ENCODE measurements at regions not wholly inside any gene's neighbourhood (a gene's known extent, or its start where the extent isn't known, plus 50 kb on each side); places are given as distances from the start of the nearest gene placed in this dataset.

DNA sequence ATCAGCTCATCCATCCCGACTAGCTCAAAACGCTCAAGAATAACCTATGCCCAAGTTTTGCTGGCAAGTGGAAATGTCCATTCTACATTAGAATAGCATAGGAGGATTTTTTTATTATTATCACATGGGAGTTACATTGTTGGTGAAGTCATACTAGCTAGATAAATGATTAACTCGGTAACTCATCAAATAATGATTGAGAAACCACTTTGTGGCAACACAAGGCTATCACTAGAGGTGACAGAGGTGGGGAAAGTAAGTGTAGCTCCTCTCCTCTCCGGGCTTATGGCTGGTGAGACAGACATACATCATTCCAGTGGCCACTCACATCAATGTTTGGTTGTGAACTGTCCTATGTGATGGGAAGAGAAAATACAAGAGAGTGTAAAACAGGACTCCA, 161.6 kb downstream of the ZIC5 start:
- Mint-ChIP-seq H3K36me3 (peaks cover 11% of the 10 kb centered on the region), H3K27ac (no peak overlapping the region), H3K4me1 (no peaks in the 10 kb centered on the region), H3K27me3 (no peaks in the 10 kb centered on the region), H3K9me3 (no peaks in the 10 kb centered on the region), H3K4me3 (no peak overlapping the region)
- no peak for DNase-seq (ENCODE audit: low spot score in 2 of 2)
- ATAC-seq (ENCODE audit: low read depth), result no peak

DNA sequence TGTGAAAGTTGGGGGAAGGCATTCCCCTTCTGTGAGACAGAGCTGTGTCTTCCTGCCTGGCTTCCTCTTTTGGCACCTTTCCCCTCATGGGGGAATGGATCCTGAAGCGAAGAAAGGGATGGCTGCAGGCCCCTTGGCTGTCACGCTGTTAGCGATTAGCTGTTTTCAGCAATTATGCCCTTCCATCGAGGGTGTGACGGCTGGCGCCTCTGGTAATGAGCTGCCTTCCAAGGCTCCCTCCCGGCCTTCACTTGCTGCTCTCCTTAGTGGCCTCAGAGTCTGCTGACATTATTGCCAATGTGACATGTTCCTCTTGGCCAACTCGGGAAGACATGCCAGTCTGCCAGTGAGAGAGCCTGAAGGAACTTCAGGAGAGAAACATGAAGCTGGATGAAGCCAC, 162.1 kb downstream of the ZIC5 start:
- Mint-ChIP-seq H3K9me3 (no peaks in the 10 kb centered on the region), H3K27ac (no peak overlapping the region), H3K4me3 (no peak overlapping the region), H3K27me3 (no peaks in the 10 kb centered on the region), H3K36me3 (peaks cover 15% of the 10 kb centered on the region), H3K4me1 (no peaks in the 10 kb centered on the region)
- ATAC-seq (ENCODE audit: low read depth) (no peak), DNase-seq (ENCODE audit: low spot score in 2 of 2) (no peak)

DNA sequence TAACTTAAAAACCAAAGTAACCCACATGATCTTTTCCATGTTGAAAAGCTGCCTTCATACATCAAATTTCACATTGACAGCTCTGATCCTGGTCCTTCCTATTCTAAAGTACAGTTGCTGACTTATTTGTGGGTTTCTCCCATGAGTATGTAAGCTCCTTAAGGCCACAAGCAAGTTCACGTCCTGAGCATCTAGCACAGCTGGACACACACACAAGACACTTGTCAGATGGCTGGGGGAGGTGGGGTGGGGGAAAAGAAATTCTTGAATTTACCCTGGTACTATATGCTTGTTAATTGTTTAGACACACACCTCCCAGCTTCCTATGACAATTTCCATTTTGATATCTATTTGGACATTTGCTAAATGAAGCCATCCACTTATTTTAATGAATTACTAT, 162.8 kb downstream of the ZIC5 start:
- H3K4me3 Mint-ChIP-seq, result no peak overlapping the region
- peaks cover 2% of the 10 kb centered on the region for H3K4me1 Mint-ChIP-seq
- no peaks in the 10 kb centered on the region for H3K27me3 Mint-ChIP-seq
- no peak overlapping the region for H3K27ac Mint-ChIP-seq
- ATAC-seq (ENCODE audit: low read depth) (no peak), DNase-seq (ENCODE audit: low spot score in 2 of 2) (no peak)
- H3K36me3 Mint-ChIP-seq, result peaks cover 15% of the 10 kb centered on the region
- no peaks in the 10 kb centered on the region for H3K9me3 Mint-ChIP-seq

GRCh38 chr13:99806671-99807070, 164.9 kb downstream of the ZIC5 start:
- Mint-ChIP-seq H3K27me3 (no peaks in the 10 kb centered on the region), H3K9me3 (no peaks in the 10 kb centered on the region), H3K36me3 (peaks cover 16% of the 10 kb centered on the region), H3K27ac (no peak overlapping the region), H3K4me3 (no peak overlapping the region), H3K4me1 (peaks cover 2% of the 10 kb centered on the region)
- DNase-seq (ENCODE audit: low spot score in 2 of 2) (no peak), ATAC-seq (ENCODE audit: low read depth) (no peak)

DNA sequence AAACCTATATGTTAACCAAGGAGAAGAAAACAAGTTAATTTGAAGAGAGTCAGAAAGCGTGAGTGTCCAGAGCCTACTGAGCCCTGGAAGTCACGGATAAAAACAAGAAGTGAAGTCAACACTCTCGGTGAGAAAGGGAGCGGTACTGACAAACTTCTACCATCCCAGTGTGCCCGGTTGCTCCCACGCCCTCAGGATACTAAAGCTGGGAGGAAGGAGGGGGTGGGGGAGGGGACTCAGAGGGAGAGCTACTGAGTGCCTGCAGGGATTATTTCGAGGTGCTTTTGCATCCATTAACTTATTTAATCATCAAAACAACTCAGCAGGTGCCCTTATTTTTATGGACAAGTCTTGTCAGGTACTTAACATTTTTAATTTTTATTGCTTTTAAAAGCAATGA, 166.2 kb downstream of the ZIC5 start:
- Mint-ChIP-seq H3K9me3 (no peaks in the 10 kb centered on the region), H3K4me1 (peaks cover 2% of the 10 kb centered on the region), H3K4me3 (no peak overlapping the region), H3K27me3 (no peaks in the 10 kb centered on the region), H3K27ac (no peak overlapping the region), H3K36me3 (peaks cover 16% of the 10 kb centered on the region)
- ATAC-seq (ENCODE audit: low read depth) (no peak), DNase-seq (ENCODE audit: low spot score in 2 of 2) (no peak)

DNA sequence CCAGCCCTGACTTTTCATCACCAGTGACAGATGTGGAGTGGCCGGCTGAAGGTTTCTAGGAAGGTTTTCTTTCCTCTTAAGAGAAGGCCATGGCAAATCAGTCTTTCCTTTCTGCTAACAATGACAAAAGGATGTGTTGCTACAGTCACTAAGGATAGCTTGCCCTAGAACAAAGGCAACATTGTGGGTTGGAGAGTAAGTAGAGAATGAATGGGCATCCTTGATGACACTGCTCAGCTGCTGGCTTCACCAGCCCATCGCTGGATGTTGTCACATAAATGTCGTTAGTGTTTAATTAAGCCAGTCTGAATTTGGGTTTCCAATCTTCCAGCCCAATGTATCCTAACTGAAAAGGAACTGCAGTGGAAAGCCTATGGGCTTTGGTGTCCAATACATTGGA, 168.4 kb downstream of the ZIC5 start:
- ATAC-seq (ENCODE audit: low read depth) (no peak), DNase-seq (ENCODE audit: low spot score in 2 of 2) (no peak)
- Mint-ChIP-seq H3K27me3 (no peaks in the 10 kb centered on the region), H3K36me3 (peaks cover 16% of the 10 kb centered on the region), H3K4me3 (no peak overlapping the region), H3K9me3 (no peaks in the 10 kb centered on the region), H3K27ac (no peak overlapping the region), H3K4me1 (peaks cover 2% of the 10 kb centered on the region)

DNA sequence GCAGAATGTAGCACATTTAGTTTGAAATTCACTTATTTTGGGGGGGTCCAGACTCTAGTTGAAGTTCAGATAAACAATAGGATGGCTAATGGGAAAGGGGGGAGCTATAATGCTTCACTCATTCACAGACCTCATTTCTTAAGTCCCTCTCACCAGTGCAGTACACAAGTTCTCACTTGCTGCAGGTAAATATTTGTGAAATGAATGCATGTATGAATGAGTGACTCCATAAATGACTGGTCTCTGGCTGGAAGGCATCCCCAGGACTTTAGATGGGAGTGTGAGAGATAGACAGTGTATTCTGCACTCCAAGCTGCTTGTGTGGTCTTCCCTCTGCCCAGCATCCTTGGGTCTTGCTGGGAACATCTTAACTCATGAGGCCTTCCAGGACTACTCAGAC, 169.2 kb downstream of the ZIC5 start:
- H3K9me3 Mint-ChIP-seq, result no peaks in the 10 kb centered on the region
- ATAC-seq (ENCODE audit: low read depth) (no peak), DNase-seq (ENCODE audit: low spot score in 2 of 2) (no peak)
- H3K36me3 Mint-ChIP-seq, result peaks cover 15% of the 10 kb centered on the region
- no peak overlapping the region for H3K4me3 Mint-ChIP-seq
- H3K27me3 Mint-ChIP-seq, result no peaks in the 10 kb centered on the region
- H3K27ac Mint-ChIP-seq, result no peak overlapping the region
- H3K4me1 Mint-ChIP-seq, result peaks cover 2% of the 10 kb centered on the region

GRCh38 chr13:99800951-99801350, 170.6 kb downstream of the ZIC5 start:
- H3K9me3 Mint-ChIP-seq, result no peaks in the 10 kb centered on the region
- no peak overlapping the region for H3K27ac Mint-ChIP-seq

DNA sequence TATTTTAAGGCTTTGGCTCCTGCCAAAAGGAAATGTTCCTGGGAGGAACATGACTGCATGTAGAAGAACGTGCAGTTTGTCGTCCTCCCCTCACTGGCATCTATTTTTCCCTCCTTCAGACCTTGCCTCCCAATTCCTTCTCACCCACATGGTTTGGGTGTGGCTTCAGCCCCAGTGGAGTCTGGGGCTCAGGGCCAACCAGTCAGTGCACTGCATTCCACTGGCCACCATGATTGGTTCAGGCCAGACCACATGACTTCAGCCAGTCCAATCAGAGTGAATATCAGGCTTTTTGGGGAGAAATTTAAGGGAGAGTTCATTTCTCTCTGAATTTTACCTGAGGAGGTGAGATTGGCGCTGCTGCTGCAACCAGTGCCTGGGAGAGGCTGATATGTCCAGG, 171.6 kb downstream of the ZIC5 start:
- no peak for ATAC-seq (ENCODE audit: low read depth)
- Mint-ChIP-seq H3K36me3 (peaks cover 14% of the 10 kb centered on the region), H3K9me3 (no peaks in the 10 kb centered on the region), H3K27ac (no peak overlapping the region), H3K4me3 (no peak overlapping the region), H3K4me1 (peaks cover 2% of the 10 kb centered on the region), H3K27me3 (no peaks in the 10 kb centered on the region)
- no peak for DNase-seq (ENCODE audit: low spot score in 2 of 2)

More at GRCh38 chr13:99800951-99801350, 170.6 kb downstream of the ZIC5 start:
- DNase-seq (ENCODE audit: low spot score in 2 of 2) (no peak), ATAC-seq (ENCODE audit: low read depth) (no peak)
- H3K4me1 Mint-ChIP-seq, result peaks cover 2% of the 10 kb centered on the region
- no peaks in the 10 kb centered on the region for H3K27me3 Mint-ChIP-seq
- peaks cover 14% of the 10 kb centered on the region for H3K36me3 Mint-ChIP-seq
- H3K4me3 Mint-ChIP-seq, result no peak overlapping the region

DNA sequence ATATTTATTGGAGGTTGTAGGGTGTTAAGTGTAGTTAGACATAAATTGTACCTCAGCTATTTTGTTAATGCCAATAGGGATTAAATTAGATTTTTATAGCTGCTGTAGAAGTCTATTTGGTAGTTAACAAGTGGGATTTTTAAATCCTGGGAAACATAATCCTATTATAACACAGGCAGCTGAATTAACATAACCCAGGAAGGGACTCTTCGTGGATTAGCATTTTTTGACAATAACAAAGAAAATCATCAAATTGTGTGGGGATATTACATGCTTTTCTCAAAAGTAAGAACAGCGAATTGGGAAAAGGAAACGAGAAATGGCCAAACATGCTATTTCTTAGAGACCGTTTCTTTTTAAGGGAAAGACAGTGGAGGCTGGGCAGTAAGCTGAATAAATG, 172.8 kb downstream of the ZIC5 start:
- ATAC-seq (ENCODE audit: low read depth), result no peak
- Mint-ChIP-seq H3K4me3 (no peak overlapping the region), H3K27ac (no peak overlapping the region), H3K36me3 (peaks cover 6% of the 10 kb centered on the region), H3K9me3 (no peaks in the 10 kb centered on the region), H3K4me1 (no peaks in the 10 kb centered on the region), H3K27me3 (no peaks in the 10 kb centered on the region)
- no peak for DNase-seq (ENCODE audit: low spot score in 2 of 2)

GRCh38 chr13:99797691-99798090, 173.9 kb downstream of the ZIC5 start:
- H3K27ac Mint-ChIP-seq, result no peak overlapping the region
- no peaks in the 10 kb centered on the region for H3K4me1 Mint-ChIP-seq
- H3K27me3 Mint-ChIP-seq, result no peaks in the 10 kb centered on the region
- H3K4me3 Mint-ChIP-seq, result no peak overlapping the region
- DNase-seq (ENCODE audit: low spot score in 2 of 2), result no peak
- no peaks in the 10 kb centered on the region for H3K9me3 Mint-ChIP-seq
- ATAC-seq (ENCODE audit: low read depth), result no peak
- peaks cover 5% of the 10 kb centered on the region for H3K36me3 Mint-ChIP-seq

GRCh38 chr13:99796175-99796819, 175.3 kb downstream of the ZIC5 start:
- Mint-ChIP-seq H3K27ac (no peak overlapping the region), H3K27me3 (no peaks in the 10 kb centered on the region), H3K4me3 (no peak overlapping the region), H3K36me3 (peaks cover 7% of the 10 kb centered on the region), H3K4me1 (no peaks in the 10 kb centered on the region), H3K9me3 (no peaks in the 10 kb centered on the region)
- ATAC-seq (ENCODE audit: low read depth) (no peak), DNase-seq (ENCODE audit: low spot score in 2 of 2) (no peak)

DNA sequence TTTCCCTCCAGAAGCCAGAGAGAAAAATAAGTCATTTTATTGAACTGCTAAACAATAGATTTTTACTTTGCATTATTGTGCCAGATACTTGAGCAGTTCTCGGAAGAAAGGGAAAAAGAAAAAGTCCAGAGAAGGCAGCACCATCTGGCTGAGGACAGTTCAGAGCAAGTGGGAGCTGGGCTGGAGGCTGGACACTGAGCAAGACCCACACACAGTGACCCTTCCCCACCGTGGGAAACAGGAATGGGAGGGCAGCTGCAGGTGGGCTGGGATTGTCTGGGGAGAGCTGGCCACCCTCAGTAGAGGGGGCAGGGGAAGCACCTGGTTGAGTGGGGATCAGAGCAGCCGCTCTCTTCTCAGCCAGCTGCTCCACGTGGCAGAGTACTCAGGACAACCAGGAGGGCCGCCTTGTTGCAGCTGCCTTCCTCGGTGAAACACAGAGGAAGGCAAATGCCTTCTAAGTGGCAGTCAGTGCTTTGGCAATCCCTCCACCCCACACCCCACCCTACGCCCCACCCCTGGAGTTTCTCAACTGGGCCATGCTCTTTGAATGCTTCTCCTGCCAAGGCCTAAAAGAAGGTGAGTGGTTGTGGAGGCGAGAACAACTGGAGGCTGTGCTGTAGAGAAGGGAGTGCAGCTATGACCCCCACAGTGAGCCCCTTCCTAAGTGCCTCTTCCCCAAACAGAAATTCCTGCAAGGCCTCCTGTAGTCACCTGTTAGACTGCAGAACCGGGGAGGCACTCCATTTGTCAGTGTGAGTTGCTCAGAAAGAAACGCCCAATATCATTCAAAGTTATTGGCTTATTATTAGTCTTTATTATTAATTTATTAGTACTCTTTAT, 179.3 kb downstream of the ZIC5 start:
- no peaks in the 10 kb centered on the region for H3K27me3 Mint-ChIP-seq
- no peak overlapping the region for H3K27ac Mint-ChIP-seq
- peaks cover 15% of the 10 kb centered on the region for H3K36me3 Mint-ChIP-seq
- ATAC-seq (ENCODE audit: low read depth) (no peak), DNase-seq (ENCODE audit: low spot score in 2 of 2) (no peak)
- H3K4me1 Mint-ChIP-seq, result no peaks in the 10 kb centered on the region
- no peak overlapping the region for H3K4me3 Mint-ChIP-seq
- no peaks in the 10 kb centered on the region for H3K9me3 Mint-ChIP-seq

GRCh38 chr13:99782669-99783068, 188.9 kb downstream of the ZIC5 start:
- H3K9me3 Mint-ChIP-seq, result peaks cover 6% of the 10 kb centered on the region
- H3K27me3 Mint-ChIP-seq, result no peaks in the 10 kb centered on the region
- H3K36me3 Mint-ChIP-seq, result peaks cover 16% of the 10 kb centered on the region
- H3K4me1 Mint-ChIP-seq, result no peaks in the 10 kb centered on the region
- H3K27ac Mint-ChIP-seq, result no peak overlapping the region
- DNase-seq (ENCODE audit: low spot score in 2 of 2) (no peak), ATAC-seq (ENCODE audit: low read depth) (no peak)
- H3K4me3 Mint-ChIP-seq, result no peak overlapping the region

DNA sequence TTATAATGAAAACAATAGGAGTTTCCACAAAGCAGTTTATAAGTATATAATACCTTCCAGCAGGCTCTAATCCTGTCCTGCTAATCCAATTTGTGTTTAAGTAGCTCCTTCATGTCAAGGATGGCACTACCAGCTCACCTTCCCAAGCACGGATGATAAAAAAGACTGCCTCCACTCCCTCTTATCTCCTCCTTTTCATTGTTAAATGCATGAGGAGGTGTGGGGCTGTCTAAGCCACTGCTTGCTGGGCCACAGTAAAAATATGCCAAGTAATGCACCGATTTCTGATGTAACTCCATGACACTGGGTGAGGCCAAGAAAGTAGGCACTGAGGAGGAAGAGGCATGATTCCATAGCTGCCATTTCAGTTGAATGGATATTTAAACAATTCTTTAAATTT, 193.1 kb downstream of the ZIC5 start:
- no peak overlapping the region for H3K27ac Mint-ChIP-seq
- DNase-seq (ENCODE audit: low spot score in 2 of 2), result no peak
- H3K36me3 Mint-ChIP-seq, result peaks cover 29% of the 10 kb centered on the region
- H3K9me3 Mint-ChIP-seq, result peaks cover 6% of the 10 kb centered on the region
- no peaks in the 10 kb centered on the region for H3K4me1 Mint-ChIP-seq
- H3K4me3 Mint-ChIP-seq, result no peak overlapping the region
- no peak for ATAC-seq (ENCODE audit: low read depth)
- no peaks in the 10 kb centered on the region for H3K27me3 Mint-ChIP-seq

All from memory B cell (primary cell).